ENCODE measurements at regions not wholly inside any gene's neighbourhood (a gene's known extent, or its start where the extent isn't known, plus 50 kb on each side); places are given as distances from the start of the nearest gene placed in this dataset.
"Not testable (repeated sequence)": the region's sequence is repeated elsewhere in the genome, so short reads cannot be mapped to it uniquely, and the experiment has no call there.

- H3K36me3 ChIP-seq (ENCODE audit: insufficient read depth, low read length), result no peaks in the 10 kb centered on the region
- H2AFZ ChIP-seq (ENCODE audit: low read length, unreplicated experiment), result no peak overlapping the region
- H3K27me3 ChIP-seq (ENCODE audit: insufficient read depth, low read length), result no peaks in the 10 kb centered on the region
- H3K4me1 ChIP-seq (ENCODE audit: control insufficient read depth, insufficient read depth, low read length, unreplicated experiment), result no peaks in the 10 kb centered on the region
- no peak overlapping the region for H3K27ac ChIP-seq (ENCODE audit: low read depth, low read length)
- H3K79me2 ChIP-seq (ENCODE audit: control insufficient read depth, insufficient read depth, low read length, unreplicated experiment), result no peaks in the 10 kb centered on the region
- no peak overlapping the region for H3K4me3 ChIP-seq (ENCODE audit: low read depth, low read length)
These were observed 157.5 kb upstream of the SPRY2 start for GRCh38 chr13:80498433-80498832.

DNA sequence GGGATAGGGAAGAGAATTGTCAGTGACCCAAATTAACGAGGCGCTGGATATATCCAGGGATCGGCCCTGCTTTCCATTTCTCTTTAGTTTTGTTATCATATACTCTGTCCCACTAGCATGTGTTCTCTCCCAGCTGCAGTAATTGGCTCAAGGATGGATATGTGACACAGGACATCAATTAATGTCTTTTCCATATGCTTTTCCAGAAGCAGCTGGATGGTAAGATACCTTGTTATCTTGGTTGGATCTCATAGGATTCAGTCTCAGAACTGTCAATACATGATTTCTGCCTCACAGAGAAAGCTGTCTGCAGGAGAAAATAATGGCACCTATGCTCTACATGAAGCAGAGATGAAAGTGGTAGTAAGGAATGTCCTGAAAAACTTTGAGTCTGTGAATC, 157.1 kb upstream of the SPRY2 start:
- Histone ChIP-seq H3K4me1 (ENCODE audit: control insufficient read depth, insufficient read depth, low read length, unreplicated experiment) (no peaks in the 10 kb centered on the region), H2AFZ (ENCODE audit: low read length, unreplicated experiment) (no peak overlapping the region), H3K27me3 (ENCODE audit: insufficient read depth, low read length) (no peaks in the 10 kb centered on the region), H3K79me2 (ENCODE audit: control insufficient read depth, insufficient read depth, low read length, unreplicated experiment) (no peaks in the 10 kb centered on the region), H3K27ac (ENCODE audit: low read depth, low read length) (no peak overlapping the region), H3K36me3 (ENCODE audit: insufficient read depth, low read length) (no peaks in the 10 kb centered on the region), H3K4me3 (ENCODE audit: low read depth, low read length) (no peak overlapping the region)

DNA sequence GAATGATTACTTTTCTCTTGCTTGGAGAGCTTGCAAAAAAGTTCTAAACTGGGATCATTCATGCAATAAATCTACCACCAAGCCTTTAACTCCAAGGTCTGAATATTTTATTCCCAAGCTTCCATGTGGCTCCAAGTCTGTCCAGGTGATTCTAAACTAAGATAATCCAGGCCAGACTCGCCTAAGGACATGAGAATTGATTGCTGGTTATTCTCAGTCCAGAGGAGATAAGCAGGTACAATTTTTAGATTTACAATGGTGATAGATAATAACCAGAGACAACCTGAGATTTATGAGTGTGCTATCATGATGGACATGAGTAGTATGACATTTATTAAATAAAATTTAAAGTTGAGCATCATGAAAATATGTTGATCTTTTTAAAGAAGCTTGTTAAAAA, 156.5 kb upstream of the SPRY2 start:
- Histone ChIP-seq H3K4me3 (ENCODE audit: low read depth, low read length) (no peak overlapping the region), H3K79me2 (ENCODE audit: control insufficient read depth, insufficient read depth, low read length, unreplicated experiment) (no peaks in the 10 kb centered on the region), H3K27ac (ENCODE audit: low read depth, low read length) (no peak overlapping the region), H2AFZ (ENCODE audit: low read length, unreplicated experiment) (no peak overlapping the region), H3K27me3 (ENCODE audit: insufficient read depth, low read length) (no peaks in the 10 kb centered on the region), H3K4me1 (ENCODE audit: control insufficient read depth, insufficient read depth, low read length, unreplicated experiment) (no peaks in the 10 kb centered on the region), H3K36me3 (ENCODE audit: insufficient read depth, low read length) (no peaks in the 10 kb centered on the region)

DNA sequence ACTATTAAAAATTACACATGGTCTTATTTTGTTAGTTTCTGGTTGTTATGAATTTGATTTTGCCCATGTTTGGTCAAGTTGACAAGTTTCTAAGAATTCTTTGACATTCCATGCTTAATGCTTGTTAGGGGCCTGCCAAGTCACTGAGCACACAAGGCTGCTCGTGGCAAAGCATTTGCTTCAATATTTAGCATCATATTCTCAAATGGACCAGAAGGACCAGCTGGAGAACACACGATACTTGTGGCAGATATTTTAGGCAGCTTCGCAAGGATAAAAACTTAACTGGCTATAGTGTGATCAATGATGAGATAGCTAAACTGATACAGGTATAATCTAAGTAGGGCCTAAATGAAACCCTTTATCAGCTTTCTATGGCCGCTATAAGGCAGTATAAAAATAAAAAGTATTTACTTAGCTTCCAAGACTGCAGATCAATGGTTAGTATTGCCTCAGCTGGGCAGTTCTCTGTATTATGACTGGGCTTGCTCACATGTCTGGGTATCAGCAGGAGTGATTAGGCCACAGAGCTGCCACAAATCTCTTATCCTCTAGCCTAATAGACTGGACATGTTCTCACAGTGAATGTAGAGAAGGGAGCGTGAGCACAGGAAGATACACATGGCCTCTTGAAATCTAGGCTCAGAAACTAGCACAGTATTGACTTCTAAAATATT, 155.9 kb upstream of the SPRY2 start:
- no peak overlapping the region for H3K27ac ChIP-seq (ENCODE audit: low read depth, low read length)
- no peaks in the 10 kb centered on the region for H3K36me3 ChIP-seq (ENCODE audit: insufficient read depth, low read length)
- H3K4me1 ChIP-seq (ENCODE audit: control insufficient read depth, insufficient read depth, low read length, unreplicated experiment), result no peaks in the 10 kb centered on the region
- H3K4me3 ChIP-seq (ENCODE audit: low read depth, low read length), result no peak overlapping the region
- no peak overlapping the region for H2AFZ ChIP-seq (ENCODE audit: low read length, unreplicated experiment)
- H3K27me3 ChIP-seq (ENCODE audit: insufficient read depth, low read length), result no peaks in the 10 kb centered on the region
- no peaks in the 10 kb centered on the region for H3K79me2 ChIP-seq (ENCODE audit: control insufficient read depth, insufficient read depth, low read length, unreplicated experiment)

- H3K4me1 ChIP-seq (ENCODE audit: control insufficient read depth, insufficient read depth, low read length, unreplicated experiment); H2AFZ ChIP-seq (ENCODE audit: low read length, unreplicated experiment); H3K36me3 ChIP-seq (ENCODE audit: insufficient read depth, low read length); H3K4me3 ChIP-seq (ENCODE audit: low read depth, low read length); H3K27me3 ChIP-seq (ENCODE audit: insufficient read depth, low read length); H3K79me2 ChIP-seq (ENCODE audit: control insufficient read depth, insufficient read depth, low read length, unreplicated experiment); H3K27ac ChIP-seq (ENCODE audit: low read depth, low read length): not testable (repeated sequence)
These were observed 149.6 kb upstream of the SPRY2 start for GRCh38 chr13:80490491-80490943.

GRCh38 chr13:80486402-80486801, 145.5 kb upstream of the SPRY2 start:
- H3K4me3 ChIP-seq (ENCODE audit: low read depth, low read length), result no peak overlapping the region
- no peak overlapping the region for H3K27ac ChIP-seq (ENCODE audit: low read depth, low read length)
- no peaks in the 10 kb centered on the region for H3K79me2 ChIP-seq (ENCODE audit: control insufficient read depth, insufficient read depth, low read length, unreplicated experiment)
- H2AFZ ChIP-seq (ENCODE audit: low read length, unreplicated experiment), result no peak overlapping the region
- H3K4me1 ChIP-seq (ENCODE audit: control insufficient read depth, insufficient read depth, low read length, unreplicated experiment), result no peaks in the 10 kb centered on the region
- H3K27me3 ChIP-seq (ENCODE audit: insufficient read depth, low read length), result no peaks in the 10 kb centered on the region
- H3K36me3 ChIP-seq (ENCODE audit: insufficient read depth, low read length), result no peaks in the 10 kb centered on the region

DNA sequence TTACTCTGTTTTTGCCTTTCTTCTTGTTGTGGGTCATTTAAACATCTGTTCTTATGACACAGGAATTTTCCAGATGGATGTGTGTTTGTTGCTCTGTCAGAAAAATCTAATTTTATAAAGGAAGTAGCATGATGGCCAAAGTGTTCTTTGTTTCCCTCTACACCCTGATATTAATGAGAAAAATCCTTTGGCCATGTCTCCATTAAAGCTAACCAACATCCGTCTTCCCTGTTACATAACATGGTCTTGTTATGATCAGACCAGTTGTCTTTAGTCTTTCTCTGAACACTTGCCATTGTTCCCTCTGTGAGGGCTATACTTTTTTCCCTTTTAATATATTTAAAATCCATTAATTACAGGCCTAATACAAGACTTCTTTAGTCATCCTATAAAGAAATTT, 142.2 kb upstream of the SPRY2 start:
- Histone ChIP-seq H3K4me1 (ENCODE audit: control insufficient read depth, insufficient read depth, low read length, unreplicated experiment) (no peaks in the 10 kb centered on the region), H2AFZ (ENCODE audit: low read length, unreplicated experiment) (no peak overlapping the region), H3K27me3 (ENCODE audit: insufficient read depth, low read length) (no peaks in the 10 kb centered on the region), H3K27ac (ENCODE audit: low read depth, low read length) (no peak overlapping the region), H3K4me3 (ENCODE audit: low read depth, low read length) (no peak overlapping the region), H3K79me2 (ENCODE audit: control insufficient read depth, insufficient read depth, low read length, unreplicated experiment) (no peaks in the 10 kb centered on the region), H3K36me3 (ENCODE audit: insufficient read depth, low read length) (no peaks in the 10 kb centered on the region)

- H3K36me3 ChIP-seq (ENCODE audit: insufficient read depth, low read length), result no peaks in the 10 kb centered on the region
- no peaks in the 10 kb centered on the region for H3K4me1 ChIP-seq (ENCODE audit: control insufficient read depth, insufficient read depth, low read length, unreplicated experiment)
- no peaks in the 10 kb centered on the region for H3K27me3 ChIP-seq (ENCODE audit: insufficient read depth, low read length)
- no peak overlapping the region for H3K4me3 ChIP-seq (ENCODE audit: low read depth, low read length)
- no peaks in the 10 kb centered on the region for H3K79me2 ChIP-seq (ENCODE audit: control insufficient read depth, insufficient read depth, low read length, unreplicated experiment)
- H2AFZ ChIP-seq (ENCODE audit: low read length, unreplicated experiment), result no peak overlapping the region
- no peak overlapping the region for H3K27ac ChIP-seq (ENCODE audit: low read depth, low read length)
These were observed 140.7 kb upstream of the SPRY2 start for GRCh38 chr13:80481588-80481987.

DNA sequence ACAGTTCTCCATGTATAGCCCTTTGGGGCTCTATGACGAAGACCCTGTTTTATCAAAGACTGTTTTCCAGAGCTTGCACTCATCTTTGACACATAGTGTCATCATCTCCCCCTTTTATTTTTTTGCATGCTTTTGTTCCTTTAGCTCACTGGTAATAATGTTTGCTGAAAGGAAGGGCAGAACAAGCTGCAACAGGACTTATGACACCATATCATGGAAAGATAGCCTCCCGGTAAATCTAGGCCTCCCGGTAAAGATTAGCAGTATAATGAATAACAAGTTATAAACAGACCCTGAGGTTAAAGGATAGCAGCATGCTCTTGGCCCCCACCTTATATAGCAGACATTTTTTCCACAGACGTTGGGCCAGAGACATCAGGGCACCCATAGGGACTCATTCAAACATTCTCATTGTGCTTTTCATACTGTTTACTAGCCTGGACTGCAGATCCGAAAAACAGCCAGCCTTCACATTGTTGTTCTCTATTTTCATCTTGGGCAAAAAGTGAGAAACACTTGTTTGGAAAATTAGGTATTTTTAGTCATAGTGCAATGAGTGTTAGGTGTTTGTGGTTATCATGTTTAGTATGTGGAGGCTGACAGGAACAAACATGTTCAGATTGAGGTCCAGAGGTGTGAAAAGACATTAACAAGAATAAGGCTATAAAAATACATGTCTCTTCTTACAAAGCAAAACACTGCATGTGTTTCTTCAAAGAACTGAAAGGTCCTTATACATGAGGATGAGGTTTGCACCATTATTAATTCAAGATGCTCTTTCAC, 136.9 kb upstream of the SPRY2 start:
- no peaks in the 10 kb centered on the region for H3K27me3 ChIP-seq (ENCODE audit: insufficient read depth, low read length)
- peaks cover 12% of the 10 kb centered on the region for H3K4me1 ChIP-seq (ENCODE audit: control insufficient read depth, insufficient read depth, low read length, unreplicated experiment)
- no peaks in the 10 kb centered on the region for H3K79me2 ChIP-seq (ENCODE audit: control insufficient read depth, insufficient read depth, low read length, unreplicated experiment)
- no peaks in the 10 kb centered on the region for H3K36me3 ChIP-seq (ENCODE audit: insufficient read depth, low read length)
- no peak overlapping the region for H3K27ac ChIP-seq (ENCODE audit: low read depth, low read length)
- H3K4me3 ChIP-seq (ENCODE audit: low read depth, low read length), result no peak overlapping the region
- H2AFZ ChIP-seq (ENCODE audit: low read length, unreplicated experiment), result peak overlapping the region; percentile 64

- H3K4me3 ChIP-seq (ENCODE audit: low read depth, low read length), result no peak overlapping the region
- no peaks in the 10 kb centered on the region for H3K79me2 ChIP-seq (ENCODE audit: control insufficient read depth, insufficient read depth, low read length, unreplicated experiment)
- H3K27ac ChIP-seq (ENCODE audit: low read depth, low read length), result no peak overlapping the region
- H3K4me1 ChIP-seq (ENCODE audit: control insufficient read depth, insufficient read depth, low read length, unreplicated experiment), result peaks cover 12% of the 10 kb centered on the region
- H2AFZ ChIP-seq (ENCODE audit: low read length, unreplicated experiment), result no peak overlapping the region
- no peaks in the 10 kb centered on the region for H3K27me3 ChIP-seq (ENCODE audit: insufficient read depth, low read length)
- H3K36me3 ChIP-seq (ENCODE audit: insufficient read depth, low read length), result no peaks in the 10 kb centered on the region
These were observed 136.0 kb upstream of the SPRY2 start for GRCh38 chr13:80476953-80477352.

DNA sequence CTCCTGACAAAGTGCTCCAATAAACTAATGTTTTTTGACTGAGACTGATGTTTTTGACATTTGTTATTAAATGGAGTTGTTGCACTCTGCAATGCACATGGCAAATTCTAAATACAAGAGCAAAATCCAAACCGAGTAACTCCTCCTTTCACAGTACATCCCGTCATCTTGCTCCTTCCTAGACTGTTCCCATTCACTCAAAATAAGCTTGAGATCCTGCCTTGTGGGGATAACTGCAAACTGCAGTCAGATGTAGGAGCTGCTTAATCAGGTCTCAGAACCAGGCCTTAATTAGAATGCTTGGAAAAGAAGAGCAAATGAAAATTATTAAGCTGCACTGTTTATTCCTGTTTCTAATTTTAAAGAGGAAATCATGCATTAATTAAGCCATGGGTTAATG, 134.8 kb upstream of the SPRY2 start:
- Histone ChIP-seq H3K4me1 (ENCODE audit: control insufficient read depth, insufficient read depth, low read length, unreplicated experiment) (peaks cover 20% of the 10 kb centered on the region), H3K27me3 (ENCODE audit: insufficient read depth, low read length) (no peaks in the 10 kb centered on the region), H3K4me3 (ENCODE audit: low read depth, low read length) (no peak overlapping the region), H3K27ac (ENCODE audit: low read depth, low read length) (no peak overlapping the region), H3K79me2 (ENCODE audit: control insufficient read depth, insufficient read depth, low read length, unreplicated experiment) (no peaks in the 10 kb centered on the region), H3K36me3 (ENCODE audit: insufficient read depth, low read length) (no peaks in the 10 kb centered on the region), H2AFZ (ENCODE audit: low read length, unreplicated experiment) (no peak overlapping the region)

All from ACC112 (cell line).